AG10803 (cell line): ENCODE measurements at regions not wholly inside any gene's neighbourhood (a gene's known extent, or its start where the extent isn't known, plus 50 kb on each side); places are given as distances from the start of the nearest gene placed in this dataset.
A peak's percentile ranks its signal among the peaks of the same experiment; 100 is the strongest.

Experiments
- DNase-seq: peaks from one replicate; pipeline ENCODE4 v3.0.0; 2010; ENCODE audit warnings: low read depth
- H3K4me3 ChIP-seq: 2 replicates; pipeline ENCODE4 v1.5.1; 2011; ENCODE audit warnings: mild to moderate bottlenecking, low read length, control low read depth
- TF ChIP-seq, protein P1 (sequence below): conservative IDR thresholded peaks from 2 replicates; pipeline ENCODE4 v1.5.1; 2011; ENCODE audit warnings: mild to moderate bottlenecking, low read length, control low read depth, inconsistent platforms

DNA sequence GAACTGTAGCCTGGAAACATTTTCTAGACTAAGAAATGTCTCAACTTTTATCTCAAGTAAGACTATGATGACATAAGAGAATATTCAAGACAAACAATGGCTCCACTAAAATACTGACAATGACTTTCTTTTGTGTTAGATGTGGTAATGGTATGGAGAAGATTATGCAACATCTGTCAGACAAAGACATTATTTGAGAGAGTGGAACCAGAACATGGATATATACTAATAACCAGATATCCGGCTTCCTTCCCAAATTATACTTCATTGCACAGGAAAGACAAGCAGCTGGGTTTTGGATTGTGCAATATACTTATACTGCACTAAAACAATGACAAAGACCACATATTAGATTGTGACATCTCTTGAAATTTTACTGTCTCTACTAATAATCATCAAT is 290.8 kb upstream of the GIMD1 start:
- no peak overlapping the region for H3K4me3 ChIP-seq
- TF ChIP-seq, protein P1, sequence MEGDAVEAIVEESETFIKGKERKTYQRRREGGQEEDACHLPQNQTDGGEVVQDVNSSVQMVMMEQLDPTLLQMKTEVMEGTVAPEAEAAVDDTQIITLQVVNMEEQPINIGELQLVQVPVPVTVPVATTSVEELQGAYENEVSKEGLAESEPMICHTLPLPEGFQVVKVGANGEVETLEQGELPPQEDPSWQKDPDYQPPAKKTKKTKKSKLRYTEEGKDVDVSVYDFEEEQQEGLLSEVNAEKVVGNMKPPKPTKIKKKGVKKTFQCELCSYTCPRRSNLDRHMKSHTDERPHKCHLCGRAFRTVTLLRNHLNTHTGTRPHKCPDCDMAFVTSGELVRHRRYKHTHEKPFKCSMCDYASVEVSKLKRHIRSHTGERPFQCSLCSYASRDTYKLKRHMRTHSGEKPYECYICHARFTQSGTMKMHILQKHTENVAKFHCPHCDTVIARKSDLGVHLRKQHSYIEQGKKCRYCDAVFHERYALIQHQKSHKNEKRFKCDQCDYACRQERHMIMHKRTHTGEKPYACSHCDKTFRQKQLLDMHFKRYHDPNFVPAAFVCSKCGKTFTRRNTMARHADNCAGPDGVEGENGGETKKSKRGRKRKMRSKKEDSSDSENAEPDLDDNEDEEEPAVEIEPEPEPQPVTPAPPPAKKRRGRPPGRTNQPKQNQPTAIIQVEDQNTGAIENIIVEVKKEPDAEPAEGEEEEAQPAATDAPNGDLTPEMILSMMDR, result no peak
- DNase-seq, result peak; percentile 57

DNA sequence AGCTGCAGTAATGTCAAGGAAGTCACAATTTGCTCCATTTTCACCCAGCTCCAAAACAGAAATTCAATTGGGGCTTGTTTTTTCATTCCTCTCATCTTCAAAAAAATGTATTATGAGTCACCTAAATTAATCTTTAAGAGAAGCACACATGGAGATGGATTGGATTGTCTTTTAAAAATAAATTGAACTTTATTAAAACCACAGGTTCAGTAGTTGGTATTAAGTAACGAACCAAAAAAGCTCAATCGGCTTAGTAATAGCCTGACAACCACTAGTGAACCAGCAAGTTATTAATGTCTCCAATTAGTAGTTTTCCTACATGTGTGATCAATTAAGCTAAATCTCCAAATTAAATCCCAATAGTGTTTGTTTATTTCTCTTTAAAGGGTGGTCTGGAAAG is 283.5 kb upstream of the GIMD1 start:
- DNase-seq, result peak; percentile 56
- TF ChIP-seq, protein P1, result no peak
- H3K4me3 ChIP-seq, result no peak overlapping the region

DNA sequence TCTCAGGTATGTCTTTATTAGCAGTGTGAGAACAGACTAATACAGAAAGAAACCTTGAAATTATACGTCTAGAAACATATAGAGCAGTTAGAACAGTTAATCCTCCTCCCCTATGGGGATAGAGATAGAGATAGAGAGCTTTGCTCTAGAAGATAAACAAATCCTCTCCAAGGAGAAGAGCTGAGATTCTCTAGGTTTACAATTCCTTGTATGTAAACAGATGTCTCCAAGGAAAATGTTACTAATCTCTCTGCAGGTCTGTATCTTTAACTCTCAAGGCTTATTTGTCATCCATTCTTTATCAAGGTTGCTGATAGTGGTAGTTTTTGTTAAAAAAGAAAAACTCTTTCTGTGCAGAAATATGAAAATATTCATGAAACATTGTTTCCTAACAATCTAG is 282.1 kb upstream of the GIMD1 start:
- DNase-seq, result no peak
- TF ChIP-seq, protein P1, result no peak
- no peak overlapping the region for H3K4me3 ChIP-seq

DNA sequence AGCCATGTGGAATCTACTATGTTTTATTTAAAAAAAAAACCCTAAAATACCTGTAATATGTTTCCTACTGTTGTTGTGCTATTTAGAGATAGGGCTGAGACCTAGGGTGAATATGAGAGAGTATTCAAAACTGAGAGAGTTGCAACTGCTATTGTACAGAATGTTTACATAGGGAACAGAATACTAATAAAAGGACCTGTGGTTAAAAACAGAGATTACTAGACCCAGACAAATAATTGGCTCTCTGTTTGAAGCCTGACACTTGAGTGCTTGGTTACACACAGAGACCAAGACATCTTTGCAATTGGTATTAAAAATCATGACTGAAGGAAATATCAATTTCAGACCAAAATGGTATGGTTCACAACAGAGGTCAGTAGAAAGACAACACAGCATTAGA is 278.9 kb upstream of the GIMD1 start:
- TF ChIP-seq, protein P1, result no peak
- DNase-seq, result no peak
- no peak overlapping the region for H3K4me3 ChIP-seq

DNA sequence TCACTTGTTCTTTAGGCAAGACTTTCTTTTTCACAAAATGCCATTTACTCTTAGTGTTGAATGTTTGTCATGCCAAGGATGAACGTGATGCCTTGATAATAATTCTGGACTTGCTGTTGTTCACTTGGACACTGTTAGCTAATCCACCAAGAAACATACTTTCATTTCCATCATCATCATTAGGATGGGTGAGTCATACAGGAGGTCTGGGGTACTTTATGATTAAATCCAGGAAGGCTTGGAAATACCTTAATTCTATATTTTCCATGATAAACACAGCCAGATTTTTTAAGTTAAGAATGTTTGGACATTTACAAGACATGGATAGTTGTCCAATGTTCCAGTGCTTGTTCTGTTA is 260.7 kb upstream of the GIMD1 start:
- no peak overlapping the region for H3K4me3 ChIP-seq
- peak; percentile 69 for DNase-seq
- TF ChIP-seq, protein P1, result no peak

DNA sequence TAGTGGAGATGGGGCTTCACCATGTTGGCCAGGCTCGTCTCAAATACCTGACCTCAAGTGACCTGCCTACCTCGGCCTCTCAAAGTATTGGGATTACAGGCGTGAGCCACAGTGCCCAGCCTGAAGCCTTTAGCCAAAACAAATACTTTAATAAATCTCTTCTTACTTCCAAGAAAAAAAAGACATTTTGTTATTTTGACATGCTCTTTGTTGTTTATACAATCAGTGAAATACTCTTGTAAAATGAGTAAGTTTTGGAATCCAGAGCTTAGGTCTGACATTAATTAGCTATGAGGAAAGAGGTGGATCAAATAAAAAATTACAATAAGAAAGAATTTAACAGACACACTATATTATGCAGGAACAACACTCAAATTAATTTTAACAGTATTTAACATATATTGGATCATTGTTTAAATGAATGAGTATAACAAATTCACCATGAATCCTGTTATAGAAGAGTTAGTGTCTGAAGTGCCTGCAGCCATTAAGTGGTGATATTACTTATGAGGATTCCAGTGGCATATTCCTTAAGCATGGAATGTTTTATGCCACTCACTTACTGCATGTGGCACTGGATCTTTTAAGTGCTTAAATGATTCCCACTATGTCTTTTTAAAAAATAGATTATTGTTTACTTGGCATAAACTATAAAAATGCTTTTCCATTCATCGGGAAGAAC is 260.1 kb upstream of the GIMD1 start:
- TF ChIP-seq, protein P1, result no peak
- H3K4me3 ChIP-seq, result no peak overlapping the region
- DNase-seq, result peak; percentile 47

DNA sequence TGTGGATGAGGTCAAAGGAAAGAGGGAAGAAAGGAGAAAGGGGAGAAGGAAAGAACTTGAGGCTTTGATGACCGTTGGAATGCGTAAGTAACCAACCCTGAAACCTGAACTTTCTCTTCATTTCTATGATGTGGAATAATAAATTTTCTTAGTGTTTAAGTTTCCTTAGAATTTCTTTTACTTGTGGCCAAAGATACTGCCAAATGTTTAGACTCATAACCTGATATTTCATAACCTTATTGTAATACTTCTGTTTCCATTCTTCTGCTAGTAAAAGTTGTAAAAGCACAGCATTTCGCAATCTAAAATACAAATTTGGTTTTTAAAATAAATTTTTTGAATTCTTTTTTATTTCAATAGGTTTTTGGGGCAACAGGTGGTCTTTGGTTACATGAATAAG is 258.5 kb upstream of the GIMD1 start:
- no peak overlapping the region for H3K4me3 ChIP-seq
- peak; percentile 69 for DNase-seq
- TF ChIP-seq, protein P1, result no peak
